Keratinocyte (primary cell): ENCODE measurements at regions not wholly inside any gene's neighbourhood (a gene's known extent, or its start where the extent isn't known, plus 50 kb on each side); places are given as distances from the start of the nearest gene placed in this dataset.

Source experiments
- DNase-seq: peaks from one replicate; pipeline ENCODE4 v3.0.0-alpha.2; 2011; ENCODE audit warnings: low read depth, missing footprints, low spot score
- FAIRE-seq: peaks from 2 replicates; lab custom pipeline; 2011; peaks lifted over from hg19 to GRCh38; lab: Jason Lieb, UNC
- H2AFZ ChIP-seq: 2 replicates; pipeline ENCODE4 v1.6.0; 2012; ENCODE audit warnings: low read length, control low read depth, inconsistent platforms; ENCODE audit not compliant: control insufficient read depth
- H3K27ac ChIP-seq: 2 replicates; pipeline ENCODE4 v1.5.1; 2011; ENCODE audit warnings: low read length; ENCODE audit not compliant: control insufficient read depth, insufficient read depth
- H3K27me3 ChIP-seq: 3 replicates; pipeline ENCODE4 v1.6.0; 2011; ENCODE audit warnings: low read length; ENCODE audit not compliant: control insufficient read depth, insufficient read depth; ENCODE audit errors: extremely low read depth
- H3K36me3 ChIP-seq, 2 experiments: 2 replicates in 1 of 2; 3 replicates in 1 of 2; pipeline ENCODE4 v1.5.1; 2011; ENCODE audit warnings: low read length in 2 of 2, mild to moderate bottlenecking in 1 of 2; ENCODE audit not compliant: control insufficient read depth in 2 of 2, insufficient read depth in 2 of 2; ENCODE audit errors: extremely low read depth in 1 of 2
- H3K4me1 ChIP-seq: 3 replicates; pipeline ENCODE4 v1.5.1; 2011; ENCODE audit warnings: low read length; ENCODE audit not compliant: control insufficient read depth, insufficient read depth; ENCODE audit errors: extremely low read depth
- H3K4me2 ChIP-seq: 3 replicates; pipeline ENCODE4 v1.6.0; 2011; ENCODE audit warnings: low read depth, low read length; ENCODE audit not compliant: control insufficient read depth, insufficient read depth; ENCODE audit errors: extremely low read depth
- H3K4me3 ChIP-seq, 3 experiments: fragments of 200-600 bp in 1 of 3; sonication (generic) in 1 of 3; 2 replicates in 2 of 3; 3 replicates in 1 of 3; pipeline ENCODE4 v1.5.1; 2011 to 2016; ENCODE audit warnings: low read length in 3 of 3, mild to moderate bottlenecking in 3 of 3, control low read depth in 2 of 3, inconsistent platforms in 1 of 3, low read depth in 1 of 3, mixed read lengths in 1 of 3, mixed run types in 1 of 3, moderate library complexity in 1 of 3; ENCODE audit not compliant: control insufficient read depth in 2 of 3, insufficient read depth in 2 of 3; ENCODE audit errors: extremely low read depth in 1 of 3
- H3K79me2 ChIP-seq: 2 replicates; pipeline ENCODE4 v1.6.0; 2012; ENCODE audit warnings: low read length; ENCODE audit not compliant: control insufficient read depth, insufficient read depth
- H3K9ac ChIP-seq: 3 replicates; pipeline ENCODE4 v1.6.0; 2011; ENCODE audit warnings: low read length; ENCODE audit not compliant: control insufficient read depth, insufficient read depth; ENCODE audit errors: extremely low read depth
- H3K9me1 ChIP-seq: 3 replicates; pipeline ENCODE4 v1.6.0; 2011; ENCODE audit warnings: low read length; ENCODE audit not compliant: control insufficient read depth, insufficient read depth; ENCODE audit errors: extremely low read depth
- H3K9me3 ChIP-seq: 2 replicates; pipeline ENCODE4 v1.5.1; 2012; ENCODE audit warnings: low read depth, low read length; ENCODE audit not compliant: control insufficient read depth
- H4K20me1 ChIP-seq: 3 replicates; pipeline ENCODE4 v1.6.0; 2011; ENCODE audit warnings: low read length; ENCODE audit not compliant: control insufficient read depth, insufficient read depth; ENCODE audit errors: extremely low read depth
- EZH2 ChIP-seq: IDR thresholded peaks from one replicate; pipeline ENCODE4 v1.6.1; 2012; ENCODE audit warnings: inconsistent platforms, mild to moderate bottlenecking, low read length, moderate library complexity
- dilution Hi-C: fragments of 300-500 bp; cut with MboI; formaldehyde crosslinking; loops from one replicate; pipeline ENCODE4 v1.7.0; 2020; ENCODE audit warnings: low sequenced_read_pairs; ENCODE audit not compliant: extremely low pct_ligation_motif_present
- TF ChIP-seq, protein P1 (sequence below), 3 experiments: IDR thresholded peaks in 1 of 3; conservative IDR thresholded peaks in 1 of 3; optimal IDR thresholded peaks in 1 of 3; 2 replicates in 2 of 3; 3 replicates in 1 of 3; pipeline versions ENCODE3 to v1.5.1; 2011; ENCODE audit warnings: low read length in 3 of 3, mild to moderate bottlenecking in 3 of 3, moderate library complexity in 2 of 3, control low read depth in 1 of 3, inconsistent platforms in 1 of 3; ENCODE audit not compliant: insufficient read depth in 2 of 3; ENCODE audit errors: extremely low read depth in 1 of 3

DNA sequence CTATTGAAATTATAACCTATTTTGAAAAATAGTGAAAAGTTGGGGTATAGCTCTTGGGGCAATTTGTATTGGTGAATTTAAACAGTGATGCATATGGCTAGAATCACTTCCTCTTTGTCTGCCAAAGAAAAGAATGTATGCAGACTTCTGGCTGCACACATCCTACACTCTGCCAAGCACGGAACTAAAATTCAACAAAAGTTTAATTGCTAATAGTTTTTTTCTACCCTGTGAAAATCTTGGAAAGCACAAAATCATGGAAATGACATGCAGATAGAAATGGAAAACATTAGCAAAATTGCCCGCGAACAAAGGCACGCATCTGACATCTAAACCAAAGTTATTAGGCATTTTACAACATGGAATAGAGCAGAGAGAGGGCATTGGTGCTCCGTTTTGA lies 106.4 kb upstream of the PDE10A start:
- FAIRE-seq (no peak), DNase-seq (no peak)
- H3K9me3 ChIP-seq: no peaks in the 10 kb centered on the region
- no peaks in the 10 kb centered on the region for H3K36me3 ChIP-seq
- H3K27ac ChIP-seq: no peak overlapping the region
- no peak overlapping the region for H2AFZ ChIP-seq
- H3K9ac ChIP-seq: no peak overlapping the region
- H3K4me3 ChIP-seq: no peak overlapping the region
- no peaks in the 10 kb centered on the region for H3K9me1 ChIP-seq
- H3K4me2 ChIP-seq: no peak overlapping the region
- no peaks in the 10 kb centered on the region for H4K20me1 ChIP-seq
- TF ChIP-seq, protein P1, sequence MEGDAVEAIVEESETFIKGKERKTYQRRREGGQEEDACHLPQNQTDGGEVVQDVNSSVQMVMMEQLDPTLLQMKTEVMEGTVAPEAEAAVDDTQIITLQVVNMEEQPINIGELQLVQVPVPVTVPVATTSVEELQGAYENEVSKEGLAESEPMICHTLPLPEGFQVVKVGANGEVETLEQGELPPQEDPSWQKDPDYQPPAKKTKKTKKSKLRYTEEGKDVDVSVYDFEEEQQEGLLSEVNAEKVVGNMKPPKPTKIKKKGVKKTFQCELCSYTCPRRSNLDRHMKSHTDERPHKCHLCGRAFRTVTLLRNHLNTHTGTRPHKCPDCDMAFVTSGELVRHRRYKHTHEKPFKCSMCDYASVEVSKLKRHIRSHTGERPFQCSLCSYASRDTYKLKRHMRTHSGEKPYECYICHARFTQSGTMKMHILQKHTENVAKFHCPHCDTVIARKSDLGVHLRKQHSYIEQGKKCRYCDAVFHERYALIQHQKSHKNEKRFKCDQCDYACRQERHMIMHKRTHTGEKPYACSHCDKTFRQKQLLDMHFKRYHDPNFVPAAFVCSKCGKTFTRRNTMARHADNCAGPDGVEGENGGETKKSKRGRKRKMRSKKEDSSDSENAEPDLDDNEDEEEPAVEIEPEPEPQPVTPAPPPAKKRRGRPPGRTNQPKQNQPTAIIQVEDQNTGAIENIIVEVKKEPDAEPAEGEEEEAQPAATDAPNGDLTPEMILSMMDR (optimal IDR thresholded peaks at IDR 0.05 in 1 of 3, IDR thresholded peaks at IDR 0.05 in 1 of 3, conservative IDR thresholded peaks at IDR 0.05 in 1 of 3; ENCODE audit: extremely low read depth in 1 of 3, insufficient read depth in 2 of 3, low read length in 3 of 3): no peak
- no peaks in the 10 kb centered on the region for H3K4me1 ChIP-seq
- no peaks in the 10 kb centered on the region for H3K27me3 ChIP-seq
- H3K79me2 ChIP-seq: no peaks in the 10 kb centered on the region
- dilution Hi-C loops: no loop called here

DNA sequence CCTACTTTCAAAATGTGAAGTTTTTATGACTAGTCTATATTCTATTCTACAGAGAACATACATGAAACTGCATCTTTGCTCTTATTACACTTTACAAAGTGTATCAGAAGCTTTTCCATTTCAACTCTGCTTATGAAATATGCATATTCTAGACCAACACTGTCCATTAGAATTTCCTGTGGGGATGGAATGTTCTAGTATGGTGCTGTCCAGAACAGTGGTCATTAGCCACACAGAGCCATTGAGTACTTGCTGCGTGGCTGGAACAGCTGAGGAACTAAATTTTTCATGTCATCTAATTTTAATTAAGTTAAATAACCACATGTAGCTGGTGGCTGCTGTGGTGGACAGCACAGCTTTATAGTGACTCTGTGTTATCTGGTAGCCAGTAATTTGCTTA lies 105.9 kb upstream of the PDE10A start:
- Histone ChIP-seq H2AFZ (no peak overlapping the region), H3K9ac (no peak overlapping the region), H3K4me3 (no peak overlapping the region), H3K9me1 (no peaks in the 10 kb centered on the region), H3K4me2 (no peak overlapping the region), H3K36me3 (no peaks in the 10 kb centered on the region), H3K9me3 (no peaks in the 10 kb centered on the region), H4K20me1 (no peaks in the 10 kb centered on the region), H3K27me3 (no peaks in the 10 kb centered on the region), H3K27ac (no peak overlapping the region), H3K4me1 (no peaks in the 10 kb centered on the region), H3K79me2 (no peaks in the 10 kb centered on the region)
- no peak for TF ChIP-seq EZH2
- TF ChIP-seq, protein P1 (optimal IDR thresholded peaks at IDR 0.05 in 1 of 3, IDR thresholded peaks at IDR 0.05 in 1 of 3, conservative IDR thresholded peaks at IDR 0.05 in 1 of 3; ENCODE audit: extremely low read depth in 1 of 3, insufficient read depth in 2 of 3, low read length in 3 of 3): no peak
- DNase-seq (no peak), FAIRE-seq (no peak)
- dilution Hi-C loops: no loop called here
